Naive thymus-derived CD4-positive, alpha-beta T cell (primary cell): ENCODE measurements at regions not wholly inside any gene's neighbourhood (a gene's known extent, or its start where the extent isn't known, plus 50 kb on each side); places are given as distances from the start of the nearest gene placed in this dataset.
"Not testable (repeated sequence)": the region's sequence is repeated elsewhere in the genome, so short reads cannot be mapped to it uniquely, and the experiment has no call there.

Experiments used
- ATAC-seq: fragments of 150-1000 bp; cut with Tn5 transposase; 2 replicates; pipeline ENCODE4 v1.10.0; 2021; ENCODE audit warnings: mild to moderate bottlenecking, moderate library complexity
- CTCF ChIA-PET: fragments of 350-600 bp; sonication (Branson Sonifier 250); formaldehyde crosslinking; loops from one replicate; lab custom pipeline; 2021; ENCODE audit warnings: antibody characterized with exemption; lab: Charles Lee
- POLR2A ChIA-PET: fragments of 350-600 bp; sonication (Branson Sonifier 250); formaldehyde crosslinking; loops from one replicate; lab custom pipeline; 2021; ENCODE audit warnings: antibody characterized with exemption, inconsistent platforms; lab: Charles Lee
- DNase-seq, 9 donors: peaks; one replicate each; pipeline versions ENCODE4 v3.0.0 to v3.0.0-alpha.2; 2020 to 2022; ENCODE audit warnings: mixed read lengths in 1 of 9
- H3K27ac ChIP-seq: one replicate; pipeline ENCODE4 v1.7.0; 2013; ENCODE audit warnings: mild to moderate bottlenecking, low read depth, low read length, moderate library complexity
- H3K27me3 ChIP-seq, 2 donors: one replicate each; pipeline ENCODE4 v1.7.0; 2013; ENCODE audit warnings: low read length in 2 of 2, mild to moderate bottlenecking in 2 of 2, moderate library complexity in 2 of 2; ENCODE audit not compliant: control insufficient read depth in 2 of 2, insufficient read depth in 2 of 2
- H3K36me3 ChIP-seq, 3 experiments: 1 replicate in 2 of 3; 2 replicates in 1 of 3; pipeline ENCODE4 v1.7.0; 2013; ENCODE audit warnings: low read length in 3 of 3, mild to moderate bottlenecking in 3 of 3, moderate library complexity in 1 of 3; ENCODE audit not compliant: insufficient read depth in 3 of 3, control insufficient read depth in 2 of 3
- H3K4me1 ChIP-seq, 2 donors: one replicate each; pipeline ENCODE4 v1.7.0; 2013; ENCODE audit warnings: low read length in 2 of 2, mild to moderate bottlenecking in 2 of 2, moderate library complexity in 1 of 2; ENCODE audit not compliant: control insufficient read depth in 2 of 2, insufficient read depth in 2 of 2
- H3K4me3 ChIP-seq: 2 replicates; pipeline ENCODE4 v1.7.0; 2013; ENCODE audit warnings: mild to moderate bottlenecking, low read length
- H3K9me3 ChIP-seq, 3 experiments: 1 replicate in 2 of 3; 2 replicates in 1 of 3; pipeline ENCODE4 v1.7.0; 2013; ENCODE audit warnings: low read length in 3 of 3; ENCODE audit not compliant: control insufficient read depth in 2 of 3
- H3K27ac Mint-ChIP-seq, 9 donors: one replicate each; pipeline ENCODE4 v1.8.0; 2020 to 2022; ENCODE audit warnings: mixed read lengths in 9 of 9, mild to moderate bottlenecking in 8 of 9, moderate library complexity in 5 of 9, inconsistent platforms in 2 of 9
- H3K27me3 Mint-ChIP-seq, 5 donors: one replicate each; pipeline ENCODE4 v1.8.0; 2021 to 2022; ENCODE audit warnings: mixed read lengths in 5 of 5, mild to moderate bottlenecking in 1 of 5
- H3K36me3 Mint-ChIP-seq, 5 donors: one replicate each; pipeline ENCODE4 v1.8.0; 2020 to 2022; ENCODE audit warnings: mixed read lengths in 5 of 5, mild to moderate bottlenecking in 3 of 5, inconsistent platforms in 1 of 5
- H3K4me1 Mint-ChIP-seq, 7 donors: one replicate each; pipeline ENCODE4 v1.8.0; 2020 to 2022; ENCODE audit warnings: mixed read lengths in 7 of 7, mild to moderate bottlenecking in 3 of 7, inconsistent platforms in 1 of 7
- H3K4me3 Mint-ChIP-seq, 10 donors: one replicate each; pipeline ENCODE4 v1.8.0; 2020 to 2022; ENCODE audit warnings: mild to moderate bottlenecking in 10 of 10, mixed read lengths in 10 of 10, moderate library complexity in 6 of 10, inconsistent platforms in 2 of 10
- H3K9me3 Mint-ChIP-seq, 11 donors: one replicate each; pipeline ENCODE4 v1.8.0; 2020 to 2022; ENCODE audit warnings: mixed read lengths in 11 of 11, mild to moderate bottlenecking in 4 of 11, inconsistent platforms in 1 of 11, moderate library complexity in 1 of 11
- intact Hi-C, 2 donors: fragments of 100-400 bp; cut with micrococcal nuclease; formaldehyde crosslinking; loops; one replicate each; pipeline ENCODE4 v1.15.1; 2023

DNA sequence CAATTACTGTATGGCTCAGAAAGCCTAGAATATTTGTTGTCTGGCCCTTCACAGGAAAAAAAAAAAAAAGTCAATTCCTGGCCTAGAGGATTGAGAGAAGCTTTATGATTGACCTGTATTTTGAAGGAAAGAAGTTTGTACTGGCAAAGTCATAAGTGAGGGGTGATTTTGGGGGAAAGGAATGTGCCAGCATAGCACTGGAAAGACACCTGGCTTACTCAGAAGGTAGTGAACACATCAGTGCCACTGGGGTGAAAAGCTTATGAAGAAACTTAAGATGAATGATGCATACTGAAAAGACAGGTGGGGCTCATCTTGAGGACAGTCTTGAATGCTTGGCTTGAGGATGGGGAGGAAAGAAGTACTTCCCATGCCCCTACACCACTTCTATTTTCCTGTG is 127.9 kb upstream of the RASA1 start:
- H3K4me3 ChIP-seq: no peak overlapping the region
- ChIA-PET POLR2A (interaction anchor here (0.6 kb wide), 1 partner anchor 269 kb away, joined by 3 read pairs; no protein-coding TSS in a partner anchor), CTCF (interaction anchor here (0.6 kb wide), 1 partner anchor 9 kb away, joined by 4 read pairs; no protein-coding TSS in a partner anchor)
- no peak overlapping the region for H3K27ac ChIP-seq
- intact Hi-C loops: no loop called here
- H3K36me3 ChIP-seq: no peaks in the 10 kb centered on the region
- Mint-ChIP-seq H3K27me3 (peaks cover 0 to 7% (median 0%) of the 10 kb centered on the region in 5 donors), H3K4me3 (no peak overlapping the region), H3K27ac (peak overlapping the region in 3 of 9 donors; percentile 5 to 32 (median 23)), H3K36me3 (no peaks in the 10 kb centered on the region), H3K9me3 (peaks cover 0 to 4% (median 0%) of the 10 kb centered on the region in 11 donors), H3K4me1 (peaks cover 0 to 2% (median 0%) of the 10 kb centered on the region in 7 donors)
- ATAC-seq: no peak
- H3K27me3 ChIP-seq: no peaks in the 10 kb centered on the region
- no peaks in the 10 kb centered on the region for H3K9me3 ChIP-seq
- DNase-seq: no peak
- H3K4me1 ChIP-seq: no peaks in the 10 kb centered on the region

- CTCF ChIA-PET: no interaction called here
- H3K4me1 ChIP-seq: no peaks in the 10 kb centered on the region
- no peaks in the 10 kb centered on the region for H3K9me3 ChIP-seq
- no peaks in the 10 kb centered on the region for H3K27me3 ChIP-seq
- H3K27me3 Mint-ChIP-seq: peaks cover 0 to 11% (median 0%) of the 10 kb centered on the region in 5 donors
- ATAC-seq (no peak), DNase-seq (no peak)
- no peak overlapping the region for H3K4me3 ChIP-seq
- H3K4me3 Mint-ChIP-seq: no peak overlapping the region
- H3K27ac Mint-ChIP-seq: no peak overlapping the region
- POLR2A ChIA-PET: no interaction called here
- peaks cover 0 to 2% (median 0%) of the 10 kb centered on the region in 7 donors for H3K4me1 Mint-ChIP-seq
- H3K9me3 Mint-ChIP-seq: peaks cover 0 to 6% (median 0%) of the 10 kb centered on the region in 11 donors
- H3K36me3 ChIP-seq: no peaks in the 10 kb centered on the region
- peaks cover 0 to 4% (median 0%) of the 10 kb centered on the region in 5 donors for H3K36me3 Mint-ChIP-seq
- H3K27ac ChIP-seq: no peak overlapping the region
- intact Hi-C loops: no loop called here
Observed at GRCh38 chr5:87141544-87141943, 126.1 kb upstream of the RASA1 start.

GRCh38 chr5:87145853-87146252 is 121.8 kb upstream of the RASA1 start:
- ATAC-seq, intact Hi-C loops, H3K36me3 Mint-ChIP-seq, H3K4me3 Mint-ChIP-seq, H3K27ac Mint-ChIP-seq, POLR2A ChIA-PET, H3K36me3 ChIP-seq, H3K4me3 ChIP-seq, H3K4me1 Mint-ChIP-seq, CTCF ChIA-PET, H3K4me1 ChIP-seq, H3K27me3 ChIP-seq, H3K9me3 Mint-ChIP-seq, H3K27ac ChIP-seq, DNase-seq, H3K9me3 ChIP-seq: not testable (repeated sequence)
- H3K27me3 Mint-ChIP-seq: peaks cover 0 to 11% (median 0%) of the 10 kb centered on the region in 5 donors

- no peak overlapping the region for H3K27ac ChIP-seq
- H3K4me3 ChIP-seq: no peak overlapping the region
- H3K27me3 ChIP-seq: no peaks in the 10 kb centered on the region
- ChIA-PET POLR2A (no interaction called here), CTCF (interaction anchor here (0.8 kb wide), 1 partner anchor 24 kb away, joined by 4 read pairs; no protein-coding TSS in a partner anchor)
- Mint-ChIP-seq H3K27ac (no peak overlapping the region), H3K36me3 (peaks cover 0 to 4% (median 0%) of the 10 kb centered on the region in 5 donors), H3K4me1 (peaks cover 0 to 9% (median 0%) of the 10 kb centered on the region in 7 donors), H3K9me3 (peaks cover 0 to 6% (median 0%) of the 10 kb centered on the region in 11 donors), H3K4me3 (no peak overlapping the region), H3K27me3 (peaks cover 0 to 11% (median 0%) of the 10 kb centered on the region in 5 donors)
- no peaks in the 10 kb centered on the region for H3K36me3 ChIP-seq
- DNase-seq (no peak), ATAC-seq (no peak)
- intact Hi-C loops: no loop called here
- H3K9me3 ChIP-seq: no peaks in the 10 kb centered on the region
- H3K4me1 ChIP-seq: no peaks in the 10 kb centered on the region
Observed at GRCh38 chr5:87147441-87147840, 120.2 kb upstream of the RASA1 start.

GRCh38 chr5:87150630-87151029 is 117.1 kb upstream of the RASA1 start:
- Mint-ChIP-seq H3K4me3 (no peak overlapping the region), H3K27me3 (peaks cover 0 to 7% (median 0%) of the 10 kb centered on the region in 5 donors), H3K9me3 (peaks cover 0 to 4% (median 0%) of the 10 kb centered on the region in 11 donors), H3K4me1 (peaks cover 0 to 16% (median 0%) of the 10 kb centered on the region in 7 donors), H3K36me3 (peaks cover 0 to 4% (median 0%) of the 10 kb centered on the region in 5 donors), H3K27ac (no peak overlapping the region)
- Histone ChIP-seq H3K27ac (no peak overlapping the region), H3K9me3 (no peaks in the 10 kb centered on the region), H3K36me3 (no peaks in the 10 kb centered on the region), H3K27me3 (no peaks in the 10 kb centered on the region), H3K4me3 (no peak overlapping the region), H3K4me1 (no peaks in the 10 kb centered on the region)
- ChIA-PET CTCF (no interaction called here), POLR2A (interaction anchor here (1.1 kb wide), 1 partner anchor 19 kb away, joined by 3 read pairs; no protein-coding TSS in a partner anchor)
- intact Hi-C loops: no loop called here
- DNase-seq: no peak
- no peak for ATAC-seq

DNA sequence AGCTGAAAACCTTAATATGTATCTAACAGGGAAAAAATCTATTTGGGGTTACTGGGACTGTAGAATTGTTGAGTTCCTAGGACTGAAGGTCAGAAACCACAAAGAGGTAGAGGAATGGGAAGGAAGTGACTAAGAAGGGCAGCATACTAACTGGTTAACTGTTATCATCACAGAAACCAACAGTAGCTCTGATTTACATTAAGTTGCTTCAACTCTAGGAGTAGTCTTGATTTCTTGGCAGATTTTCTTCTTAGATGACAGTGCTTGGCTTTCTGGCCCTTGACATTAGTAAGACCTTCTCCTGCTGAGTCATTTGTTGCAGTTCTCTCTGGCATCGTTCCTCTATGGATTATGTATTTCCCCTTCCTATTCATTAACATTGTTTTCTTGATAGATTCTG is 116.1 kb upstream of the RASA1 start:
- Mint-ChIP-seq H3K4me1 (peaks cover 0 to 16% (median 0%) of the 10 kb centered on the region in 7 donors), H3K9me3 (peaks cover 0 to 2% (median 0%) of the 10 kb centered on the region in 11 donors), H3K27me3 (peaks cover 0 to 3% (median 0%) of the 10 kb centered on the region in 5 donors), H3K36me3 (no peaks in the 10 kb centered on the region), H3K27ac (no peak overlapping the region), H3K4me3 (no peak overlapping the region)
- H3K4me1 ChIP-seq: no peaks in the 10 kb centered on the region
- intact Hi-C loops: no loop called here
- ChIA-PET CTCF (no interaction called here), POLR2A (interaction anchor here (1.1 kb wide), 1 partner anchor 19 kb away, joined by 3 read pairs; no protein-coding TSS in a partner anchor)
- H3K36me3 ChIP-seq: no peaks in the 10 kb centered on the region
- no peak overlapping the region for H3K27ac ChIP-seq
- DNase-seq (no peak), ATAC-seq (peak; percentile 45)
- no peaks in the 10 kb centered on the region for H3K9me3 ChIP-seq
- no peaks in the 10 kb centered on the region for H3K27me3 ChIP-seq
- no peak overlapping the region for H3K4me3 ChIP-seq

DNA sequence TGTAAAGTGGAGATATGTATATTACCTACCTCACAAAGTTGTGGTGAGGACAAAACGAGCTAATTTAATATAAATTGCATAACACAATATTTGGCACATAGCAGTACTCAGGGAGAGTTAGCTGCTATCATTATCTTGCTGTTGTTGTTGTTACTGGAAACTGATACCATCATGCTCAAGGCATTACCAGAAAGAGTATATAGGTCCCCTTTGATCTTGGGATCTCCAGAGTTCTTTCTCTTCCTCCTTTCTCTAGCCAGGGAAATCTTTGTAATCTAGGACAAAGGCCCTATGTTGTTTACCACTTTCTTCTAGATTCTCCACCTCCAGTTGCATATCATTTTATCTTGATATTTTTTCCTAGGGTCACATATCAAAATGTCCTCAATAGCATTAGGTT is 114.8 kb upstream of the RASA1 start:
- no peaks in the 10 kb centered on the region for H3K36me3 Mint-ChIP-seq
- Histone ChIP-seq H3K27me3 (no peaks in the 10 kb centered on the region), H3K9me3 (no peaks in the 10 kb centered on the region), H3K4me3 (no peak overlapping the region), H3K36me3 (no peaks in the 10 kb centered on the region), H3K4me1 (no peaks in the 10 kb centered on the region), H3K27ac (no peak overlapping the region)
- no peak overlapping the region for H3K27ac Mint-ChIP-seq
- H3K4me1 Mint-ChIP-seq: peaks cover 0 to 16% (median 0%) of the 10 kb centered on the region in 7 donors
- intact Hi-C loops: no loop called here
- H3K27me3 Mint-ChIP-seq: no peaks in the 10 kb centered on the region
- CTCF ChIA-PET: no interaction called here
- no peak overlapping the region for H3K4me3 Mint-ChIP-seq
- no peak for DNase-seq
- ATAC-seq: no peak
- H3K9me3 Mint-ChIP-seq: peaks cover 0 to 2% (median 0%) of the 10 kb centered on the region in 11 donors
- POLR2A ChIA-PET: interaction anchor here (0.6 kb wide), 1 partner anchor 9 kb away, joined by 3 read pairs; no protein-coding TSS in a partner anchor
